Keratinocyte (primary cell): ENCODE measurements at regions not wholly inside any gene's neighbourhood (a gene's known extent, or its start where the extent isn't known, plus 50 kb on each side); places are given as distances from the start of the nearest gene placed in this dataset.

ENCODE experiments used
- CTCF ChIP-seq, 3 experiments: IDR thresholded peaks in 1 of 3; conservative IDR thresholded peaks in 1 of 3; optimal IDR thresholded peaks in 1 of 3; 2 replicates in 2 of 3; 3 replicates in 1 of 3; pipeline versions ENCODE3 to v1.5.1; 2011; ENCODE audit warnings: low read length in 3 of 3, mild to moderate bottlenecking in 3 of 3, moderate library complexity in 2 of 3, control low read depth in 1 of 3, inconsistent platforms in 1 of 3; ENCODE audit not compliant: insufficient read depth in 2 of 3; ENCODE audit errors: extremely low read depth in 1 of 3
- EZH2 ChIP-seq: IDR thresholded peaks from one replicate; pipeline ENCODE4 v1.6.1; 2012; ENCODE audit warnings: inconsistent platforms, mild to moderate bottlenecking, low read length, moderate library complexity

GRCh38 chr6:103983011-103983410 is 876.7 kb downstream of the HACE1 start:
- TF ChIP-seq CTCF (optimal IDR thresholded peaks at IDR 0.05 in 1 of 3, IDR thresholded peaks at IDR 0.05 in 1 of 3, conservative IDR thresholded peaks at IDR 0.05 in 1 of 3; ENCODE audit: extremely low read depth in 1 of 3, insufficient read depth in 2 of 3, low read length in 3 of 3) (no peak), EZH2 (no peak)
